ENCODE measurements at regions not wholly inside any gene's neighbourhood (a gene's known extent, or its start where the extent isn't known, plus 50 kb on each side); places are given as distances from the start of the nearest gene placed in this dataset.

GRCh38 chr2:41735476-41735875 lies 312.3 kb upstream of the PKDCC start:
- DNase-seq, result no peak

DNA sequence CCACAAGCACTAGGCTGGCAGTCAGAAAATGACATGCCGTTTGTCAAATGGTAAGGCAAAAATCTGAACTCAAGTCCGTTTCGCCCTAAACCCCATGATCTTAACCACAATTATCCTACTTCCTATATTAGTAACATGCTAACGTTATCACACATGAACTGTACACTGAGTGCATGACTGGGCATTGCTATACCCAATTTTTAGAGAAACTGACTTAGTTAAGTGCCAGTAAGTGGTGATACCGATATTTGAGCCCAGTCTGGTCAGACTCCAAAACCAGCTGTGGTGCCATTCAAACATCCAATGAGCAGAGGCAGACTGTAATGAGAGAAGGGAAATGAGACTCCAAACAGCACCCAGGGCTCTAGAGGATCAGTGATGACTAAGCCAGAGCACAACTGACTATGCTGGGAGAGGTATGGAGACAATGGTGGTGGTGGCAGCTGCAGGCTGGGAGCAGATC lies 311.7 kb upstream of the PKDCC start:
- DNase-seq, result no peak

- DNase-seq, result no peak
Measured at GRCh38 chr2:41736586-41736985, 311.2 kb upstream of the PKDCC start.

DNA sequence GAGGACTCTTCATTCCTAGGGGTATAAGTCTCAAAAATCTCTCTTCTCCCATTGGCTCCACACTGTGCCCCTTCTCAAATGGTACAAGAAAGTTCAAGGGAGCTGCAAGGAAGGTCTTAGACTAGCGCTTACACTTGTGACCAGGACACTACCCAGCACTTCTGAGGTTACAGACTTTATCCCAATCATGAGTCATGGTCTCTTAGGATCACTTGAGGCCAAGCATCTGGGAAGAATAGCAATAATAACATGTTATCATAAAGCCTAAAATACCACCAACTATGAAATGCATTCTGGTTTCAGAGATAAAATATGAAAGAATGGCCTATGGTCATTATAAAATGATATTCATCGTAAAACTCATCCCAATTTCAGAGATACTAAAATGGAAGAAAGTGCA lies 309.9 kb upstream of the PKDCC start:
- DNase-seq, result no peak

- DNase-seq, result no peak
Measured at GRCh38 chr2:41741951-41742595, 305.7 kb upstream of the PKDCC start.

DNA sequence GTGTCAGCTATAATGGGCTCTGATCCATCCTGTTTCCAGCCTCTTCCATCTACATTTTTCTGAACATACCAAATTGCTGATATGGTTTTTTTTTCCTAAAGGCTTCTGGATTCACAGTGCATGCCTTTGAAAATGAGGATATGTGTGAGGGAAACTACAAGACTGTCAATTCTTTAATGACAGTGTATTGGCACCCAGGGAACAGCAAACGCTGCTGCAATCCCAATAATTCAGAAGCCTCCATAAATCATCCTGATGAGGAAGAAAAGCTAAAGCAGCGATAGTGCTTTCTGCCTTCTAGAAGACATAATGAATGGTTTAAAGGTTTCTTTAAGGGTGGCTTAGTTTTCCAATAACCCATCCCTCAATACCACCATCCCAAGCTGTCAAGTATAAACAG lies 304.5 kb upstream of the PKDCC start:
- DNase-seq, result no peak

GRCh38 chr2:41750829-41751228 lies 297.0 kb upstream of the PKDCC start:
- no peak for DNase-seq

DNA sequence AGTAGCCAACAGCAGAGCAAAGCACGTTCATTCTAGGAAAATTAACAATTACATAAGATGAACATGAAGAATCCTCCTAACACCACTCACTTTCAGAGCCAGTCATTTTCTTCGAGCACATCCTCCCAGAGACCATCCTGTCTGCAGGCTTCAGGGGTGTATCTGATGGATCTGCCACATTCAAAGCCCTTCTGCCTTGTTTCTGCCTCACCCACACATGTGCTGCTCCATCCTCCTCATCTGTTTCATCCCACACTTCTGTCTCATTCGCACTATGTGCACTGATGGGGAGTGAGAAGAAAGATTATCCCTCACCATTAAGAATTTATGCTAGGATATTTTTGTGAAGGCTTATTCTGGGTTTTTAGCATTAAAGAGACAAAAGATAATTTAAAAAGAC lies 287.9 kb upstream of the PKDCC start:
- DNase-seq, result no peak

DNA sequence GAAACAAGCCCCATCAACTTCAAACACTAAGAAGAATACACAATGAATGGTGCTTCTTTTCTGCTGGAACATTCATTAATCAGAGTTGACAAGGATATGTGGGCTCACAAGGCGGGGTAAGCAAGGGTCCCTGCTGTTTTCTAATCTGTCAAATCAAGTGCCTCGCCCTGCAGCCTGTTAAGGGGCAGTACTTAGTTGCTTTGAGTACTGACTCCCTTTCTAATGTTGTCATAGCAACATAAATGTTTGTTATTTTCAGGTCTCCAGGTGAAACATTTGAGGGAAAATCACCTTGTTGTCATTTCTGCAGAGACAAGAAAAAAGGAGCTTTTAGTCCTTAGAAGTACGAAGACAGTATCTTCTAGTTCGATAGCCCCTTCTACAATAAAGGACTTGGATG lies 284.7 kb upstream of the PKDCC start:
- DNase-seq, result no peak

- no peak for DNase-seq
Measured at GRCh38 chr2:41764131-41764530, 283.7 kb upstream of the PKDCC start.

GRCh38 chr2:41764919-41765318 lies 282.9 kb upstream of the PKDCC start:
- DNase-seq, result no peak

- no peak for DNase-seq
Measured at GRCh38 chr2:41768310-41768709, 279.5 kb upstream of the PKDCC start.

DNA sequence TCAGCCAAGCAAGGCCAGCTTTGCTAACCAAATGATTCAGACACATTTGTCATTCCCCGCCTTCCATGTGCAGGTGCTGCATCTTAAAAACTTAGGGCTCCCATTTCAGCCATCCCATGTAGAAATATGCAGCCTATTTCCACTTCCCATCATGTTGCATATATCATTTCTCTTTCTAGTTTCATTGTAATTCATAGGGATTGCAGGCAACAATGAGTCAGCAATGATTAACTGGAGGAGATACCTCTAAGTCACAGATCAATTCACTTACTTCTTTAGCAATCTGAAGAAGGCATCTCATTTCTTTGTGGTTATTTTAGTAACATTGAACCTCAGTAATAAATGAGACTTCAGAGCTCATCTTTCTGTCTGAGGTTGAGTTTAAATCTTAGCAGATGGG lies 276.1 kb upstream of the PKDCC start:
- DNase-seq, result no peak

DNA sequence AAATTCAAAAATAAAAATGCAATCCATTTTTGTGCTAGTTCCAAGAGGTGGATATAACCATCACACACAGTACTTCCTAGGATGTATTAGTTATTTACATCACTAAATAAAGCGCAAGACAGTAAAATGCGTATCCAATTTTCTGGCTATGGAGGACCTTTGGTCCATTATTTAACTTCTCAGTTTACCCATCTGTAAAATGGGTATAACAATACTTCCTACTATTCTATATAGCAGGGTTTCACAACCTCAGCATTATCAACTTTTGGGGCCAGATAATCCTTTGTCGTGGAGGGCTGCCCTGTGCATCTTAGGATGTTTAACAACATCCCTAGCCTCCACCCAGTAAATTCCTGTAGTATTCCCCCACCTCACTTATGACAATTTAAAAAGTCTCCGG lies 275.1 kb upstream of the PKDCC start:
- DNase-seq, result no peak

- DNase-seq, result no peak
Measured at GRCh38 chr2:41774011-41774605, 273.7 kb upstream of the PKDCC start.

DNA sequence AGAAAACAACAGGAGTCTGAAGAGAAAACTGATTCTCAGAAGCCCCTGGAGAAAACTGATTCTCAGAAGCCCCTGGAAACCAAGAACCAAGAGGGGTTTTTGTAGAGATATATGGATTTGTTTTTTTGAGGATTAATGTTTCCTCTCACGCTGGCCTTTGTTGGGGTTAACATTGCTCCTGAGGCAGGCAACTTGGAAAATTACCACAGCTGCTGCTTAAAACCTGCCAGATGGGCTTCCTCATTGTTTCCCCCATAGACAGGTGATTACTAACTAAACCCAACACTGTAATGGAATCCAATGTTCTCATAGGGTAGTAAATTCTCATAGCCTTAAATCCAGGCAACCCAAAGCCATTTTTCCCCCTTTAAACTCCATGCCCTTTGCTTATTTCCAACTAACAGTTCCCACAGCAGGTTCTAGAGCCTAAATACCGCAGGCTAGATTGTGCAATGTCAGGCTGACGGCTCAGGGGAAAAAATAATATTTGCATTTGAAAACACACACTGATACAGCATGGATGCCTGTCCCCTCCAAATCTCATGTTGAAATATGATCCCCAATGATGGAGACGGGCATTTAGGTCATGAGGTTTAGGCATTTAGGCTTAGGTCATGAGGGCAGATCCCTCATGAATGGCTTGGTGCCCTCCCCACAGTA lies 272.3 kb upstream of the PKDCC start:
- DNase-seq, result no peak

DNA sequence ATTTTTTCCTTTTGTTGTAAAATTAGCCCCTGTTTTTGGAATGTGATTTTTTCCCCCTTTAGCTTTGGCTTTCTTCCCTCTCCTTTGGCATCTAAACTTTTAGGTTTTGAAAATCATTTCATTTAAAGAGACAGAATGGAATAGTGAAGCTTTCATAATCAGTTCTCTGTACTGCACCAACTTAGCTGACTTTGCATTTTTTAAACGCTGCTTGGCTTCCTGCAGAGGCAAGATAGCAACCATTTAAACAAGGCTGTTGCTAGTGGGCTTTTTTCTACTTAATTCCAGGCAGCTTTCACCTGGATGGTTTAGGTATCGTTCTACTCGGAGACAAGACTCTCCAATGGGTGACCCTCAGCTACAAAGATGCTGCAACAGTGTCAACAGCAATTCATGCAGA lies 267.9 kb upstream of the PKDCC start:
- no peak for DNase-seq

DNA sequence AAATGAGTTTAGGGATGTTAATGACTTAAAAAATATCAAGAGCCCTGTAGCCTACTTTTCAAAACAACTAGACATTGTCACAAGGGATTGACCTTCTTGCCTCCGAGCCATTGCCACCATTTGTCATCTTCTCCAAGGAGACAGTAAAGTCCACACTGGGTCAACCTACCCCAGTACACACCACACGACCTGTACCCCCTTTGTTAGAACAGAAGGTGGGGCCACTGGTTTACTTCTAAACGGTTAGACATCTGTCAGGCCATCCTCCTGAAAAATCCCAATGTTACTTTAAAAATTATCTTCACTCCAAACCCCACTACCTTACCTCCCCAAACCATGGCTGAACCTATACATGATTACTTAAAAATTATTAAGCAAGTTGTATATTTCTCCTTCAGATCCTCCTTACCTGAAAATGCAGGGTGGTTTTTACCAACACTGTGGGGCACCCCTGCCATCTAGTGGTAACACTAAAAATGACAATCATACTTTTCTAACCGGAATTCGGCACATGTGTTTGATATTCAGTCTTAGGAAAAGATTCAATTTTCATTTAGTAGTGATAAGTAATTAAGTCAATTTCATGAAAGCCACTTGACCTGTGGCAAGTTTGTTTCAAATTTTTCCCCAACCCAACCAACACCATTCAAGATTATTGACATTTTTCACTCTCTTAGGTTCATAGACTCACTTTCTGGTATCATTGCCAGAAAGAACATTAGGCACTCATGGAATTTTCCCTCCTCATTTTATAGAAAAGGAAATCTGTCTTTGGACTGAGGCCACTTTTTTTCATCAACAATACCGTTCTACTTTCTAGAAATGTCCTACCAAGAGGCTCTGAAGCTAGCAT lies 265.3 kb upstream of the PKDCC start:
- DNase-seq, result peak; percentile 22

- no peak for DNase-seq
Measured at GRCh38 chr2:41784496-41784895, 263.3 kb upstream of the PKDCC start.

DNA sequence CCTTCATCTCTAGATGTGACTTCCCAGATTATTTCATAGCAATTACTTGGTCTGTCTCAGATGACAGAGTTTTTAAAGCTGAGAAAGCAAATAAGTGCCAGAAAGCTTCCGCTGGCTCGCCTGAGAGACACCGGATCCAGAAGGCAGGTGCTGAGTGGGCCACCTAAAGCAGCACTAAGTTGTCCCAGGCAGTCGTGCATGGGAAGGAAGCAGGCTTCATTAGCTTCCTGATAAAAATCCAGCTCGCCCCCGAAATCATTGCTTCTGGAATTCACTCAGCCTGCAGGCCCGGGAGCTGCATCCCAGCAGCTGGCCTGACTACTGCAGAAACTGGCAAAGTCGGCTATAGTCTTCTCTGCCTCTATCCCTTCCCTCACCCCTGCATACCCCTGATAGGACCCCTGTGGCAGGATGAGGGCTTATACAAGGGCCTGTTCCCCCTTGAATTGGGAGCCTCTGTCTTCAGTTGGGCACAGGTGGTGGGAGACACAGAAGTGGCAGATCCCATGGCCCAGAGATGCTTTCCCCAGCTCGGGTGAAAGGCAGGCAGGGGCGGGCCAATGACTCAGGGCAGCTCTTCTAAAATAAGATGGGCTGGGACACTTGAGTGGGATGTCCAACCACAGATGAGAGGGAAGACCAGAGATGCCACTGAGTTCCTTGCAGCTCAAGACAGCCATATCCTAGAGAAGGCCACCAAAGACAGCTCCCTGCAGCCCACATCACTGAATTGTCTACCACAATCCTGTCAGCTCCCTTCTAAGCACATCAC lies 262.4 kb upstream of the PKDCC start:
- no peak for DNase-seq

GRCh38 chr2:41791523-41791922 lies 256.3 kb upstream of the PKDCC start:
- DNase-seq, result no peak

DNA sequence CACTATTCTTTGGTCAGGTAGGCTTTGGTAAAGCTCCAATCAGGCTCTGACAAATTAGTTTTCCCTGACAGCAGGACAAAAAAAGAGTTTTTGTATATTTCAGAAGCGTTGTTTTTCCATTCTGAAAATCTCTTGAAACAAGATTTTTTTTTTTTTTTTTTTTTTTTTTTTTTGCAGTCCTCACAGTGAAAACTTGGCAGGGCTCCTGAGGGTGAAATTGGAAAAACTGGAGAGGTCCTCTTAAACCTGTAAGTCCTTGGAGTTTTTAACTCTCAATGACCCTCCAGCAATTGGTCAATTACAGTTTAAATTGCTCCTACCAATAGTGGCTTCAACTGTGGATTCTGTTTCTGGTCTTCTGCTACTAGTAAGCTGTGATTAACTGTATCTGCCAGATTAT lies 244.5 kb upstream of the PKDCC start:
- DNase-seq, result no peak

GRCh38 chr2:41806286-41806685 lies 241.5 kb upstream of the PKDCC start:
- no peak for DNase-seq

All from CD4-positive, alpha-beta T cell treated with Interleukin-17A for 4 hours (primary cell).